CD4-positive, alpha-beta T cell treated with Interleukin-21 for 1 hour (primary cell): ENCODE measurements at regions not wholly inside any gene's neighbourhood (a gene's known extent, or its start where the extent isn't known, plus 50 kb on each side); places are given as distances from the start of the nearest gene placed in this dataset.

Experiments
- DNase-seq: peaks from one replicate; pipeline ENCODE4 v3.0.0-alpha.2; 2020

GRCh38 chr2:3099145-3099859, 278.3 kb downstream of the EIPR1 start:
- DNase-seq = no peak

DNA sequence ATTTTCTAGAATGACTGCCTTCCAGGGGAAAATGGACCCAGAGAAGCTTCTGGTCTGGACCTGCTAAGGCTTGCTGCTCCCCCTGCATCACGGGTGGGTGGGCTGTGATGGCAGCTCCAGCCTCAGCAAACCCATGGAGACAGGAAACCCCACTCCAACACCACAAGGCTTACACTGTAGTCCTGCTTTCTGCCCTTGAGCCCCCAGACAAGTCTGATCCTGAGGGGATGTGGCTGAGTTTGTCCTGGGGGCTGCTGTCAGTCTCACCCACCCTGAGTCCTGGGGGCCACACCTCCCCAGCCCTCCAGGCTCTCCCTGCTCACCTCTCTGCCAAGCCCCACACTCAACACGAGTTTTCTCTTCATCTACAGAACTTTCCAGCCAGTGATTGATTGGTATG, 279.4 kb downstream of the EIPR1 start:
- DNase-seq = no peak

GRCh38 chr2:3097804-3098203, 279.8 kb downstream of the EIPR1 start:
- DNase-seq = no peak

DNA sequence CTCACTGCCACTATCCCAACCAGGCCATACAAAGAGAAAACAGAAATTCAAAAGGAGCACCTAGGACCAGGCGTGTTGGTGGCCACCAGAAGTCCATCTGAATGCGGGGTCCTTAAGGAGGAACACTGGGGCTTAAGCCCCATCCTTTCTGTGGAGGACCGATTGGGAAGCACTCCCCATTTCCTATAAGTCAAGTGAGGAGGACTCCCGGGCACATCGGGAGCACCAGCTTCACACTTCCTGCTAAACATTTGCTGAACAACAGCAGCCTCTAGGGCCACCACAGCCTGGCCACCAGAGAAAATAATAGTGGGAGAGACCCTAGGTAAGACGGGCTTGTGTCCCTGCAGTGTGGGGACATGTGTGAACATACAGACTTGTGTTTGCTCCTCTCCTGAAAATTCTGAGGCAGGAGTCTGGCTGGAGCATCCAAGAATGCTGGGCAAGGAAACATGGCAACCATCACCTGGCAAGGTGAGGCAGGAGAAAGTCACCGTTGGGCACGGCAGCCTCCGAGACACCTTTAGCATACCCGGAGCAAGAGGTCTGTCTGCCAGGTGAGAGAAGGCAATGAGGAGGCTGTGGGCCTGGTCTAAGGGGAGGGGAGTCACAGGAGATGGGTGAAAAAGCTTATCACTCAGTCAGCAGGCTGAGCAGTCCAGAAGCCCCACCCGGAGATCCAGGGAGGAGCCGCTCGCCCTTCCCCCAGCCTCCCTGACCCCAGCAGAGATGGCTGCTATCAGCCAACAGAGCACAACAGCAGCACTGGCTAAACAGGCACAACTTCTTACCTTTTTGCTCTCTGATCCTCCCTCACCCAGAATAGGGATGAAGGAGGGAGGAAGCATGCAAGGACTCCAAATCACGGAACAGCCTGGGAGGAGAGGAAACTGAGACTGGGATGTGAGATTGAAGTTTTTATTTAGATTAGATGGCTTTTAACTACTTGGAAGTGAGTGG, 282.3 kb downstream of the EIPR1 start:
- DNase-seq = no peak

GRCh38 chr2:3094318-3094717, 283.3 kb downstream of the EIPR1 start:
- DNase-seq = no peak

DNA sequence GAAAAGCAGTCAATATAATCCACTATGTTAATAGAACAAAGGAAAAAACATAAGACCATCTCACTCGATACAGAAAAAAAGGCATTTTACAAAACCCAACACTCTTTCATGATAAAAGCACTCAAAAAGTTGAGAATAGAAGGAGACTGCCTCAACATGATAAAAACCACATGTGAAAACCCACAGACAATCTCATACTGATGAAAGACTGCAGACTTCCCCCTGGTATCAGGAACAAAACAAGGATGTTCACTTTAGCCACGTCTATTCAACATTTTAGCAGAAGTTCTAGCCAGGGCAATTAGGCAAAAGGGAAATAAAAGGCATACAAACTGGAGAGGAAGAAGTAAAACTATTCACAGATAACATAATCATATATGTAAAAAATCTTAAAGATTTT, 285.9 kb downstream of the EIPR1 start:
- no peak for DNase-seq

GRCh38 chr2:3082705-3083104, 294.9 kb downstream of the EIPR1 start:
- DNase-seq = no peak

DNA sequence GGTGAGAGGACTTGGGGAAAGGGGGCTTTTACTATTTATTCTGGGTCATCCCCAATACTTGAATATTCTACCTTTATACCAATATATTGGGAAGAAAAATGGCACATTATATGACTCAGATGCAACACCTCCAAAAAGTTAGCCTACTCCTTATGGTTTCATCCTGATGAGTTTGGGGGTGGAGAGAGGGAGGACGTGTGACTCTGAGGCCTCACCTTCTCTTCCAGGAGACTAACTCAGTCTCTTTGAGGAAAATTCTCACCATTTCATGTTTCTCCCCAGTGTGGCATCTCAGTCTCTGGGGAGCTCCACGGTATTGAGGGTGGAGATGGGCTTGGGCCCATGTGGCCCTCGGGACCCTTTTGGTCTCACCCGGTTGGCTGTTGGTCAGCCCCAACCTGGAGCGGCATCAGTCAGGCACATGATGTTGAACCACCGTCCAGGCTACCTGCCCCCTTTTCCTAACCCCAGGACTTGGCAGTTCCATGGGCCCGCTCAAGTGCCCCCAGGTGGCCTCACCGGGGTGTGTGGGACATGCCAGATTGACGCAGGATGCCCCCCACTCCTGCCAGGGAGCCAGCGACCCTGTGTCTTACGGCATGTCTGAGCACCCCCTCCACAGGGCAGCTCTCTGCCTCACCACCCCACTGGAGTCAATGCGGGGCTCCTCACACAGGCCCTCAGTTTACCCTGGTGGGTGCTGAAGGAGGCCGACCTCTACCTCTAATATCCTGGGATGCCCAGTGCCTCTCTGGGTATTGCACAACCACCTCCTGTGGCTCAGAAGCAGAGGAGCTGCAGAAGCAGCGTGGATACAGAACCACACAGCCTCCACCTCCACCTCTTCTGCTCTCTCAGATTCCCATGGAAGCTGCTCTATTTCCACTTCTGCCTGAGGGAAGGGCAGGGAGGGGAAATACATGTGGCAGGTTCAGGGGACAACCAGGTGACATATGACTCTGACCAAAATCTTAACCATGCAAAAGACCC, 297.4 kb downstream of the EIPR1 start:
- DNase-seq = no peak

DNA sequence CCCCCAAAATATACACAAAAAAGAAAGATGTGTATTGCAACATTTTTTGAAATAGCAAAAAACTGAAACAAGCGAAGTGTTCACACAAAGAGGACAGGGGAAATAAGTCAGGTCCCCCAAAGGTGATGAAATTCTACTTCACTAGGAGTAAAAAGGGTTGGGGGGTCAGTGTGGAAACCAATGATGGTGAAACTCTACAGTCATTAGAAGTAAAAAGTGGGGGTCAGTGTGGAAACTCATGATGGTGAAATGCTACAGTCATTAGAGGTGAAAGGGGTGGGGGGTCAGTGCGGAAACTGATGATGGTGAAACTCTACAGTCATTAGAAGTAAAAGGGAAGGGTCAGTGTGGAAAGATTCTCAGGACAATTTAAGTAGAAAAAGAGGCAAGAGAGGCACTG, 298.2 kb downstream of the EIPR1 start:
- no peak for DNase-seq

DNA sequence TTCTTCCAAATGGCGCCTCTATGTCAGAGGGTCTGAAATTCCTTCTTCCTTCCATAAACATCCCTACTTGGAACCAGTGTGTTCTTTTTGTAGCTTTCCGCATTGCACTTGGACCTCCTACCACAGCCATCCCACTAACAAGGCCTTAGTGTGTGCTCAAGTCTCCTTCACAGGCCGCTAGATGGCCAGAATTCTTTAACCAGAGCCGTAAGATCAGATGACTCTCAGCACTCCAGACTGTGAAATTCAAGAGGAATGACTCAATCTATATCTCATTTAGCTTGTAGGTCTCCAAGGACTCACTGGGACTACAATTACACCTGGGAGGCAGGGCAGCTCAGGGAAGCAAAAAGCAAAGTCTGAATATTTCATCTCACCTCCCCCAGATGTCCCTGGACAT, 298.9 kb downstream of the EIPR1 start:
- no peak for DNase-seq

- no peak for DNase-seq
These were observed 300.6 kb downstream of the EIPR1 start for GRCh38 chr2:3076848-3077642.

GRCh38 chr2:3075991-3076340, 301.7 kb downstream of the EIPR1 start:
- no peak for DNase-seq

GRCh38 chr2:3075316-3075990, 302.2 kb downstream of the EIPR1 start:
- no peak for DNase-seq

DNA sequence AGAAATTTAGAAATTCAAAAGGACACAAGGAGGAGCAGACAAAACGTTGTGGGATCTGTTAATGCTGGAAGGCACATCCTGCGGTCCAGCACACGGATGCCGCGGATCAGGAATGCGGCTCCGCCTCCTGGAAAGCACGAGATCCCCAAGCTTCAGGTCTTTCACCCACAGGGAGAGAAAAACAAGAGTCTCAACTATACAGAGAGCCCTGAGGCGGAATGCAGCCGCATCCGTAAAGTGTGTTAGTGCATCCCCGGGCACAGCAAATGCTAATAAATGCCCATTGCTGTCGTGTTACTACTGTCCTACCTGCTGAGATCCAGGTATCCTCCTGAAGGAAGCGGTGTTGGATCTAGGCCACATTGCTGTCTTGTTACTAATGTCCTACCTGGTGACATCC, 303.9 kb downstream of the EIPR1 start:
- no peak for DNase-seq

GRCh38 chr2:3073041-3073595, 304.5 kb downstream of the EIPR1 start:
- DNase-seq = no peak

GRCh38 chr2:3071685-3072263, 305.8 kb downstream of the EIPR1 start:
- no peak for DNase-seq

DNA sequence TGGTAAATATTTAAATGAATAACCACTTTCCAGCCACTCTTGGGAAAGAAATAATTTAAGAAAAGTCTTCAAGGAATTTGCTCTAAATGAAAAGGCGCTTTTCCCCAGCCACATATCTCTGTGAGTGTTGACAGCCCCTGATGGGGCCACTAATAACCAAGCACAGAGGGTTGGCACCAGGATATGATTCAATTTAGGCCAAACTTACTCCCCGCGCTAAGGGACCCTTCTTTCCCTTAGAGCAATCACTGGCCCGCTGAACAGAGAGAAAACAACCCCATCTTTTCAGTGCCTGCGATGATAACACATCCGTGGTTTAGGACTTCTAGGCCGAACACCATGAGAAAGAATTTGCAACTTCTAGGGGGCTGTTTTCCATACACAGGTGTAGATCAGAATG, 310.8 kb downstream of the EIPR1 start:
- DNase-seq = no peak

- no peak for DNase-seq
These were observed 311.7 kb downstream of the EIPR1 start for GRCh38 chr2:3065928-3066327.

DNA sequence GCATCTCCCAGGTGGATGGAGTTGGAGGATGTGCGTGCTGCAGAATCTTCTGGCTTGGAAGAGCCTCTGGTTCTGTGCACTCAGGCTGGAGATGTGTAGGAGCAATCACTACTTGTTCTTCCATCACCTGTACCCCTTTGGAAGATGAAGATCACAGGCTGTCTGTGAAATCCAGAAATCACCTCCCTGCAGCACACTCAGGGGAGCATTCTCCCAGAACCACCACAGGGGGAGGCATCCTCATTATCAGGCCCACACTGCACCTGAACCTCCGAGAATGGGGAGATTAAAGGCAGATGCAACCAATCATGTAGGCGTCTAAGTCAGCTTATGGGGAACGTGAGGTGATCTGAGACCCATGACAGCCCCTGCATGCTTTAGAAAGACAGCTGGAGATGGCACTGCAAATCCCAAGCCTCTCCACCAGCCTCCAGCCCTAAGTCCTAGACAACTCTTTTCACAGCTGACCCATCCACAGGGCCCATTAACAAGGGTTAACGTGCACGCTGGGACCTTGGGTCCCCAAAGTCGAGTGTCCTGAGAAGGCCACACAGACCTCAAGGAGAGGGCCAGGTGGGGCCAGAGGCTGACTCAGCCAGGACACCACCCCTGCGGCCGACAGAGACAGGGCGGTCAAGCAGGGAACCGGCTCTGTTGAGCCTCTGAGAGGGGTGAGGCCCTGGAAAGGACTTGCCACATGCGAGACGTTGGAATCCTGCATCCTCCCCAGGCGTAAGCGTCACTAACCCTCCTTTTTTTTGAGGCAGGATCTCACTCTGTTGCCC, 314.9 kb downstream of the EIPR1 start:
- no peak for DNase-seq

- no peak for DNase-seq
These were observed 317.6 kb downstream of the EIPR1 start for GRCh38 chr2:3060049-3060448.
